Stimulated activated CD8-positive, alpha-beta memory T cell treated with anti-CD3 and anti-CD28 coated beads, Interleukin-7, amount 100 ng/mL, for 48 hours (primary cell): ENCODE measurements at regions not wholly inside any gene's neighbourhood (a gene's known extent, or its start where the extent isn't known, plus 50 kb on each side); places are given as distances from the start of the nearest gene placed in this dataset.

ENCODE experiments used
- DNase-seq, 2 donors: peaks; one replicate each; pipeline ENCODE4 v3.0.0-alpha.2; 2020; ENCODE audit warnings: low read depth in 1 of 2; ENCODE audit errors: extremely low read depth in 1 of 2

- no peak for DNase-seq
Measured at GRCh38 chr18:32544088-32544487, 73.4 kb upstream of the GAREM1 start.

- no peak for DNase-seq
Measured at GRCh38 chr18:32542221-32542798, 71.6 kb upstream of the GAREM1 start.

GRCh38 chr18:32530947-32531651 lies 60.4 kb upstream of the GAREM1 start:
- DNase-seq, result no peak

GRCh38 chr18:32529722-32530420 lies 59.2 kb upstream of the GAREM1 start:
- DNase-seq, result no peak

- no peak for DNase-seq
Measured at GRCh38 chr18:32520771-32521170, 50.1 kb upstream of the GAREM1 start.
